GM21360 (cell line): ENCODE measurements at regions not wholly inside any gene's neighbourhood (a gene's known extent, or its start where the extent isn't known, plus 50 kb on each side); places are given as distances from the start of the nearest gene placed in this dataset.
"Not testable (repeated sequence)": the region's sequence is repeated elsewhere in the genome, so short reads cannot be mapped to it uniquely, and the experiment has no call there.

Experiments
- ATAC-seq: cut with Tn5 transposase; IDR thresholded peaks from one replicate; pipeline ENCODE4 v1.9.1; 2021; ENCODE audit warnings: mild to moderate bottlenecking, moderate library complexity; ENCODE audit not compliant: unreplicated experiment

GRCh38 chr2:144937910-144938709 is 418.2 kb upstream of the ZEB2 start:
- ATAC-seq: no peak

- no peak for ATAC-seq
Measured at GRCh38 chr2:144937066-144937465, 417.1 kb upstream of the ZEB2 start.

GRCh38 chr2:144936442-144936841 is 416.5 kb upstream of the ZEB2 start:
- no peak for ATAC-seq

GRCh38 chr2:144935736-144936135 is 415.8 kb upstream of the ZEB2 start:
- no peak for ATAC-seq

- no peak for ATAC-seq
Measured at GRCh38 chr2:144935191-144935590, 415.3 kb upstream of the ZEB2 start.

- ATAC-seq: no peak
Measured at GRCh38 chr2:144931960-144932359, 412.0 kb upstream of the ZEB2 start.

GRCh38 chr2:144931480-144931879 is 411.6 kb upstream of the ZEB2 start:
- no peak for ATAC-seq

- ATAC-seq: no peak
Measured at GRCh38 chr2:144927429-144927828, 407.5 kb upstream of the ZEB2 start.

GRCh38 chr2:144925886-144926285 is 406.0 kb upstream of the ZEB2 start:
- no peak for ATAC-seq

- no peak for ATAC-seq
Measured at GRCh38 chr2:144924827-144925226, 404.9 kb upstream of the ZEB2 start.

GRCh38 chr2:144922519-144922918 is 402.6 kb upstream of the ZEB2 start:
- ATAC-seq: no peak

GRCh38 chr2:144920755-144921530 is 401.0 kb upstream of the ZEB2 start:
- no peak for ATAC-seq

- no peak for ATAC-seq
Measured at GRCh38 chr2:144914622-144915318, 394.9 kb upstream of the ZEB2 start.

GRCh38 chr2:144914113-144914512 is 394.2 kb upstream of the ZEB2 start:
- no peak for ATAC-seq

GRCh38 chr2:144912206-144912605 is 392.3 kb upstream of the ZEB2 start:
- no peak for ATAC-seq

GRCh38 chr2:144905956-144906355 is 386.0 kb upstream of the ZEB2 start:
- no peak for ATAC-seq

GRCh38 chr2:144904612-144905011 is 384.7 kb upstream of the ZEB2 start:
- no peak for ATAC-seq

- not testable (repeated sequence) for ATAC-seq
Measured at GRCh38 chr2:144903045-144903444, 383.1 kb upstream of the ZEB2 start.

GRCh38 chr2:144901386-144901785 is 381.5 kb upstream of the ZEB2 start:
- ATAC-seq: not testable (repeated sequence)

GRCh38 chr2:144896341-144896740 is 376.4 kb upstream of the ZEB2 start:
- ATAC-seq: no peak
